ENCODE measurements at regions not wholly inside any gene's neighbourhood (a gene's known extent, or its start where the extent isn't known, plus 50 kb on each side); places are given as distances from the start of the nearest gene placed in this dataset.

DNA sequence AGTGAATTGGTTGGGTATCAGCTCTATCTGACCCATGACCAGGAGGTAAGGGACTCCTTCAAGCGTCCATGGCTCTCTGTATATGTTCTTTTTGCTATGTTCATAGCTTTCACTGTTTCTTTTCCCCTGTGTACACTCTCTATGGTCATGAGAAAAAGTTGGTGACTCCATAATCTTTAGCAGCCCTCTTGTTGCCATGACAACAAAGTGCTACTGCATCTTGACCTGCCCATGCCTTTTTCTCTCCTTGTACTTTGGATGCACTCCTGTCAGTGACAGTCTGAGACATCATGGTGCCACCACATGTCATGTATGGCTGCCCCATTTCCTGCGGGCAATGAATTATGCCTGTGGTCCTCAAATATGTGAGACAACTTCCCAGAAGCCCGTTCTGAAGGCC lies 280.2 kb downstream of the TMEM121 start:
- TF ChIP-seq, protein P1, sequence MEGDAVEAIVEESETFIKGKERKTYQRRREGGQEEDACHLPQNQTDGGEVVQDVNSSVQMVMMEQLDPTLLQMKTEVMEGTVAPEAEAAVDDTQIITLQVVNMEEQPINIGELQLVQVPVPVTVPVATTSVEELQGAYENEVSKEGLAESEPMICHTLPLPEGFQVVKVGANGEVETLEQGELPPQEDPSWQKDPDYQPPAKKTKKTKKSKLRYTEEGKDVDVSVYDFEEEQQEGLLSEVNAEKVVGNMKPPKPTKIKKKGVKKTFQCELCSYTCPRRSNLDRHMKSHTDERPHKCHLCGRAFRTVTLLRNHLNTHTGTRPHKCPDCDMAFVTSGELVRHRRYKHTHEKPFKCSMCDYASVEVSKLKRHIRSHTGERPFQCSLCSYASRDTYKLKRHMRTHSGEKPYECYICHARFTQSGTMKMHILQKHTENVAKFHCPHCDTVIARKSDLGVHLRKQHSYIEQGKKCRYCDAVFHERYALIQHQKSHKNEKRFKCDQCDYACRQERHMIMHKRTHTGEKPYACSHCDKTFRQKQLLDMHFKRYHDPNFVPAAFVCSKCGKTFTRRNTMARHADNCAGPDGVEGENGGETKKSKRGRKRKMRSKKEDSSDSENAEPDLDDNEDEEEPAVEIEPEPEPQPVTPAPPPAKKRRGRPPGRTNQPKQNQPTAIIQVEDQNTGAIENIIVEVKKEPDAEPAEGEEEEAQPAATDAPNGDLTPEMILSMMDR (IDR thresholded peaks at IDR 0.05; ENCODE audit: low read depth, low read length, missing input control) = no peak
- TF ChIP-seq, protein P2, sequence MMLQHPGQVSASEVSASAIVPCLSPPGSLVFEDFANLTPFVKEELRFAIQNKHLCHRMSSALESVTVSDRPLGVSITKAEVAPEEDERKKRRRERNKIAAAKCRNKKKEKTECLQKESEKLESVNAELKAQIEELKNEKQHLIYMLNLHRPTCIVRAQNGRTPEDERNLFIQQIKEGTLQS (IDR thresholded peaks at IDR 0.05) = no peak
- TF ChIP-seq, protein P3, sequence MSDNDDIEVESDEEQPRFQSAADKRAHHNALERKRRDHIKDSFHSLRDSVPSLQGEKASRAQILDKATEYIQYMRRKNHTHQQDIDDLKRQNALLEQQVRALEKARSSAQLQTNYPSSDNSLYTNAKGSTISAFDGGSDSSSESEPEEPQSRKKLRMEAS (IDR thresholded peaks at IDR 0.05) = no peak
- TF ChIP-seq SP1 (IDR thresholded peaks at IDR 0.05) = no peak
